ENCODE measurements at regions not wholly inside any gene's neighbourhood (a gene's known extent, or its start where the extent isn't known, plus 50 kb on each side); places are given as distances from the start of the nearest gene placed in this dataset.
"Not testable (repeated sequence)": the region's sequence is repeated elsewhere in the genome, so short reads cannot be mapped to it uniquely, and the experiment has no call there.

- no peak for DNase-seq
These were observed 1313.1 kb downstream of the CDH11 start for GRCh38 chr16:63808730-63809129.

GRCh38 chr16:63806794-63807506, 1314.9 kb downstream of the CDH11 start:
- no peak for DNase-seq
- intact Hi-C loops (cut with DNase I): no loop called here

More at GRCh38 chr16:63808730-63809129, 1313.1 kb downstream of the CDH11 start:
- intact Hi-C loops (cut with DNase I): no loop called here

DNA sequence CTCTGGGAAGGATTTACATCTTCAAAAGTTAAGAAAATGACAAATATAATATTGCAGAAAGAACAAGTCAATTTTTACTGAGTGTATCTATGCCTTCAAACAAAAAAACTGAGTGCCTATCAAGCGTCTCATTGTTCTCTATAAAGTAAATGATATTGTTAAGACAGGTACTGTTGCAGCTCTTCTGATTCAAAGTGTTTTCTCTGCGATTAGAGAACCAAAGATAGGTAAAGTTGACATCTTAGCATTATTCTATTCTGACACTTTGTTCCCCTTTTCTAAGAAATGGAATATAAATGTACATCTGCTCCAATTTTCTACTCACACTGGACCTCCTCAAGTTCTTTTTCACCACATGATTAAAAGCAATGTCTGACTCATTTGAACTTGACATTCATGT, 1317.7 kb downstream of the CDH11 start:
- intact Hi-C loops (cut with DNase I): no loop called here
- DNase-seq: no peak

GRCh38 chr16:63789603-63790002, 1332.3 kb downstream of the CDH11 start:
- intact Hi-C loops (cut with DNase I): no loop called here
- no peak for DNase-seq

DNA sequence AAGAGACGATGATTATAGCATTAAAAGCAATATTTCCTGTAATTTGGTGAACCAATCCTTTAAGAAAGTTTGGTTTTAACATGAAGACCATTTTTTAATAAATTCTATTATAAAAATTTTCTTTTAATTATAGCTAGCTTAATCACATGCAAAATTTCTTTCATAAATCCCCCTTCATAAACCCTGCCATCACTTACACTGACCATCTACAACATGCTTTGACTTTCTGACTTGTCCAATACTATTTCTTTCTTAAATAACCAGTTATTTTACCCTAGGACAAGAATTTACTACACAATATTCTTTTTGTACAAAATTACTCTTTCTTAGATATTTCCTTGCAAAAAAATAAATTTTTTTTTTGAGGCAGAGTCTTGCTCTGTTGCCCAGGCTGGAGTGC, 1334.8 kb downstream of the CDH11 start:
- DNase-seq: no peak
- intact Hi-C loops (cut with DNase I): no loop called here

GRCh38 chr16:63785170-63785569, 1336.7 kb downstream of the CDH11 start:
- intact Hi-C loops (cut with DNase I): no loop called here
- DNase-seq: no peak

GRCh38 chr16:63776437-63776836, 1345.4 kb downstream of the CDH11 start:
- DNase-seq: no peak
- intact Hi-C loops (cut with DNase I): no loop called here

GRCh38 chr16:63776034-63776433, 1345.8 kb downstream of the CDH11 start:
- DNase-seq: no peak
- intact Hi-C loops (cut with DNase I): no loop called here

DNA sequence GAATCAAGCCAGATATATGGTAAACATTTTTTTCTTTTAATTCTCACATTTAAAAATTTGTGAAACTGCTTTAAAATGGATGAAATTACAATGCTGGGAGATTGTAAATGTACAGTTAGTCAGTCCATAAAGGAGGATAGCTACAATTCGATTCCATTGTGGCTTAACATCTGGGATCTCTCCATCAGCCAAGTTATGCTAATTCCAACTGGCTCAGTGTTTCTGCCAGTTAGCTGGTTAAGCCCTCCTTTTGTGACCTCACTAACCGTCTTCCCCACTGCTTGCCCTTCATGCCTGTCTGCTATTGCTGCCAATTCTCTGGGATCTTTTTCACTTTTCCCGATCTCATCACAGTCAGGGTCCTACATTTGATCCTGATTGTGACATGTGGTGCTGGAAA, 1347.6 kb downstream of the CDH11 start:
- intact Hi-C loops (cut with DNase I): no loop called here
- DNase-seq: no peak

- intact Hi-C loops (cut with DNase I): no loop called here
- DNase-seq: no peak
These were observed 1352.7 kb downstream of the CDH11 start for GRCh38 chr16:63769211-63769610.

GRCh38 chr16:63760246-63760645, 1361.6 kb downstream of the CDH11 start:
- intact Hi-C loops (cut with DNase I); DNase-seq: not testable (repeated sequence)

- intact Hi-C loops (cut with DNase I): no loop called here
- no peak for DNase-seq
These were observed 1369.5 kb downstream of the CDH11 start for GRCh38 chr16:63752347-63752746.

DNA sequence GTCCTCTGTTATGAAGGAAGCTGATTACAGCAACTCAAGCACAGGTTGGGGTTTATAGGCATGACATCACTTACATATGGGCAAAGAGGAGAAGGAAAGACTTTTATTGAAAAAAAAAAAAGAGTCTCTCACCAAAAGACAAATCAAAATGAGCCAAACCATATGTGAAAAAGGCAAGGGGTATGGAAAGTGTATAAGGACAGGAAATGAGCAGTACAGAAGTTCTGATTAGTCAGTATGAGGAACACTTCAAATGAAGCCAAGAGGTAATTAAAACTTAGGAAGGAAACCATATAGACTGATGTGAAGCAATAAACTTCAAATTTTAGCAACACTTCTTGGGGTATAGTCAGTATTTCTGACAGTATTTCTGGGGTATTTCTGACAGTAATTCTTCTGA, 1372.6 kb downstream of the CDH11 start:
- intact Hi-C loops (cut with DNase I): no loop called here
- no peak for DNase-seq

- intact Hi-C loops (cut with DNase I): no loop called here
- DNase-seq: no peak
These were observed 1376.4 kb downstream of the CDH11 start for GRCh38 chr16:63745456-63745855.

GRCh38 chr16:63744077-63744874, 1377.6 kb downstream of the CDH11 start:
- DNase-seq: peak in 2 of 10 donors; percentile 31 to 67
- intact Hi-C loops (cut with DNase I): no loop called here

DNA sequence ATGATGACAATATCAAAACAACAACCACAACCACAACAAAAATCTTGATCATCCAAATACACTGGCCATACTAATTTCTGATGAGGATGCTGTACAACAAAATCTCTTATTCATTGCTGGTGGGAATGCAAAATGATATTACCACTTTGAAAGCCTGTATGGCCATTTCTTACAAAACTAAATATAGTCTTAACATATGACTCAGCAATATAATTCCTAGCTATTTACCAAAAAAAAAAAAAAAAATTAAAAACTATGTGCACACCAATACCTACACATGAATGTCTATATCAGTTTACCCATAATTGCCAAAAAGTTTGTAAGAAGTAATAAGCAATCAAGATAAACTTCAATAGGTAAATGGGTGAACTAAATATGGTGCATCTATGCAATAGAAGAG, 1379.7 kb downstream of the CDH11 start:
- intact Hi-C loops (cut with DNase I): no loop called here
- no peak for DNase-seq

DNA sequence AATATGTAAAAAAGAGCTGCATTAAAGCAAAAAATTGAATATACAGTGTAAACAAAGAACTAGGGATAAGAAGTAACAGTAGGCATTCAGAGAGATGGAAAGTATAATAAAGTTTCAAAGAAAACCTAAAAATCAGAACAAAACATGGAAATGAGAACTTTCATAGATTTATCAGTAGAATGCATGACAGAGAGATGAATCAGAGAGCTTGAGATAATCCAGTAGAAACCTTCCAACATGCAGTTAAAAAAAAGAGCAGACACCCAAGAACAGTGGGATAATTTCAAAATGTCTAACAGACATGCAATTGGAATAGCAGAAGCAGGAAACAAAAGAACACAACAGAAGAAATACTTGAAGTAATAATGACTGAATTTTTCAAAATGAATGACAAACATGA, 1384.2 kb downstream of the CDH11 start:
- intact Hi-C loops (cut with DNase I): no loop called here
- DNase-seq: no peak

DNA sequence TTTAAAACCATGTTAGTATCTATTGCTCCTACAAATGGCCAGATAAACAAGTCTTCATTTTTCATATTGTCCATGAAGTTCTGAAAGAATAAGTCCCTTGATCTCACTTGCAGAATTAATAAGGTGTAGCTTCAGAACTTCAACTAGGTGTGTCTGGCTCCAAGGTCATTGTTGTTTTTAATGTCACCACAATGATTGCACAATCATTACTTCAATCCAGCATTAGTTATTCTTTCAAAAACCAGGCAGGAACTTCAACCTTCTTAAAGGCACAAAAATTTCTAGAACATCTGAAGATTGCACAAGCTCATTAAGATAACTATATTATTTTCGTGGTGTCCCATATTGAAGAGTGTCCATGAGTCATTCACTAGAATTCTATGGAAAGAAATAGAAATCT, 1386.4 kb downstream of the CDH11 start:
- intact Hi-C loops (cut with DNase I): no loop called here
- no peak for DNase-seq

- DNase-seq: no peak
- intact Hi-C loops (cut with DNase I): no loop called here
These were observed 1401.0 kb downstream of the CDH11 start for GRCh38 chr16:63720848-63721247.

GRCh38 chr16:63719926-63720325, 1401.9 kb downstream of the CDH11 start:
- no peak for DNase-seq
- intact Hi-C loops (cut with DNase I): no loop called here

DNA sequence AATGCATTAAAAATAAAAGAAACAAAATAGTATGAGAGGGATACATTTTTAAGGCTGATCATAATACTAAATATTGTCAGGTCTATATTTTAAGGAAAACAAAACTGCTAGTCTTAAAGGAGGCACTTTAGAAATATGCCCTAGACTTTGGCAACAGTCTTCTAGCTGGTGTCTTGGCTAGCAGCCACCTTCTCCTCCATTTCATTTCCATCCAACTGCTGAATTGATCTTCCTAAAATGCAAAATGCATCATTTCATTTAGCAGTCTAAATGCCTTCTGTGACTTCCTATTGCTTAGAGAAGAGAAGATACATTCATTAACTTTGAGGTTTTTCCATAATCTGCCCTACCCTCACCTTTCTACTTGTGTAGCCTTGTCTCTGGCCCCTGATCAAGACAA, 1404.1 kb downstream of the CDH11 start:
- no peak for DNase-seq
- intact Hi-C loops (cut with DNase I): no loop called here

GRCh38 chr16:63714876-63715275, 1407.0 kb downstream of the CDH11 start:
- intact Hi-C loops (cut with DNase I): no loop called here
- DNase-seq: no peak

Data from posterior cingulate gyrus (tissue), 11 donors.